Breast epithelium (tissue), 3 donors: ENCODE measurements at regions not wholly inside any gene's neighbourhood (a gene's known extent, or its start where the extent isn't known, plus 50 kb on each side); places are given as distances from the start of the nearest gene placed in this dataset.

Experiments
- POLR2A ChIP-seq: fragments of 450-650 bp; IDR thresholded peaks from one replicate; pipeline ENCODE4 v1.6.1; 2016; ENCODE audit warnings: antibody characterized with exemption, mild to moderate bottlenecking, moderate library complexity
- POLR2AphosphoS5 ChIP-seq, 3 donors: sonication (generic); formaldehyde crosslinking; IDR thresholded peaks; one replicate each; pipeline ENCODE4 v1.6.1; 2017; ENCODE audit warnings: antibody characterized with exemption in 3 of 3
- TF ChIP-seq, protein P1 (sequence below), 3 donors: fragments of 450-650 bp; IDR thresholded peaks; one replicate each; pipeline ENCODE4 v1.5.1; 2016 to 2017; ENCODE audit warnings: antibody characterized with exemption in 3 of 3, mild to moderate bottlenecking in 3 of 3, moderate library complexity in 3 of 3

DNA sequence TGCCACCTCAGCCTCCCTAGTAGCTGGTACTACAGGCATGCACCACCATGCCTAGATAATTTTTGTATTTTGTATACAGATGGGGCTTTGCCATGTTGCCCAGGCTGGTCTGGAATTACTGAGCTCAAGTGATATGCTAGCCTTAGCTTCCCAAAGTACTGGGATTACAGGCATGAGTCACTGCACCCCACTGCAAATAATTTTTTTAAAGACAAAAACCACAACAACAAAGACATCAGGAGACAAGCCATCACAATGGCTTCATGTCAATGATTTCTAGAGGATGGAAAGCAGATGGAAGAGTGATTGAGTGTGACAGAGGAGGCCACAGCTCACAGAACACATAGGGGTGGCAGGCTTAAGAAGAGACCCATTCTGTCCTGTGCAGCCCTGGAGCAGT lies 97.9 kb upstream of the PCSK1 start:
- TF ChIP-seq, protein P1, sequence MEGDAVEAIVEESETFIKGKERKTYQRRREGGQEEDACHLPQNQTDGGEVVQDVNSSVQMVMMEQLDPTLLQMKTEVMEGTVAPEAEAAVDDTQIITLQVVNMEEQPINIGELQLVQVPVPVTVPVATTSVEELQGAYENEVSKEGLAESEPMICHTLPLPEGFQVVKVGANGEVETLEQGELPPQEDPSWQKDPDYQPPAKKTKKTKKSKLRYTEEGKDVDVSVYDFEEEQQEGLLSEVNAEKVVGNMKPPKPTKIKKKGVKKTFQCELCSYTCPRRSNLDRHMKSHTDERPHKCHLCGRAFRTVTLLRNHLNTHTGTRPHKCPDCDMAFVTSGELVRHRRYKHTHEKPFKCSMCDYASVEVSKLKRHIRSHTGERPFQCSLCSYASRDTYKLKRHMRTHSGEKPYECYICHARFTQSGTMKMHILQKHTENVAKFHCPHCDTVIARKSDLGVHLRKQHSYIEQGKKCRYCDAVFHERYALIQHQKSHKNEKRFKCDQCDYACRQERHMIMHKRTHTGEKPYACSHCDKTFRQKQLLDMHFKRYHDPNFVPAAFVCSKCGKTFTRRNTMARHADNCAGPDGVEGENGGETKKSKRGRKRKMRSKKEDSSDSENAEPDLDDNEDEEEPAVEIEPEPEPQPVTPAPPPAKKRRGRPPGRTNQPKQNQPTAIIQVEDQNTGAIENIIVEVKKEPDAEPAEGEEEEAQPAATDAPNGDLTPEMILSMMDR (IDR thresholded peaks at IDR 0.05) = no peak
- TF ChIP-seq POLR2AphosphoS5 (IDR thresholded peaks at IDR 0.05) (no peak), POLR2A (no peak)
